Erythroblast (primary cell): ENCODE measurements at regions not wholly inside any gene's neighbourhood (a gene's known extent, or its start where the extent isn't known, plus 50 kb on each side); places are given as distances from the start of the nearest gene placed in this dataset.

Experiments used
- GATA1 ChIP-seq: IDR thresholded peaks from 2 replicates; pipeline ENCODE4 v1.6.1; 2011; ENCODE audit warnings: low read depth, mild to moderate bottlenecking, control low read depth, low read length, moderate library complexity
- POLR2A ChIP-seq: IDR thresholded peaks from 2 replicates; pipeline ENCODE4 v1.6.1; 2011; ENCODE audit warnings: mild to moderate bottlenecking, low read length

GRCh38 chr10:105494303-105494702 lies 853.2 kb downstream of the SORCS3 start:
- no peak for TF ChIP-seq POLR2A
- TF ChIP-seq GATA1: no peak
